GM23338 (cell line): ENCODE measurements at regions not wholly inside any gene's neighbourhood (a gene's known extent, or its start where the extent isn't known, plus 50 kb on each side); places are given as distances from the start of the nearest gene placed in this dataset.

Experiments used
- ATAC-seq: fragments of 200-7000 bp; cut with Tn5 transposase; 3 replicates; pipeline ENCODE4 v1.9.1; 2020
- DNase-seq: peaks from one replicate; pipeline ENCODE4 v3.0.0-alpha.2; 2015; ENCODE audit warnings: low spot score
- H2AFZ ChIP-seq: fragments of 200-600 bp; sonication (generic); 2 replicates; pipeline ENCODE4 v1.8.0; 2016; ENCODE audit warnings: antibody characterized with exemption, mild to moderate bottlenecking, moderate library complexity
- H3F3A ChIP-seq: fragments of 200-600 bp; sonication (generic); replicated peaks from 2 replicates; pipeline ENCODE4 v1.8.0; 2017; ENCODE audit warnings: antibody characterized with exemption, mixed run types, low read depth
- H3K27ac ChIP-seq: fragments of 200-600 bp; sonication (generic); 2 replicates; pipeline ENCODE4 v1.6.1; 2016; ENCODE audit warnings: low read depth
- H3K27me3 ChIP-seq: fragments of 200-600 bp; sonication (generic); 2 replicates; pipeline ENCODE4 v1.8.0; 2016; ENCODE audit warnings: mild to moderate bottlenecking, mixed run types, moderate library complexity; ENCODE audit not compliant: insufficient read depth
- H3K36me3 ChIP-seq: fragments of 200-600 bp; sonication (generic); 2 replicates; pipeline ENCODE4 v1.8.0; 2016; ENCODE audit warnings: mild to moderate bottlenecking; ENCODE audit not compliant: insufficient read depth
- H3K4me1 ChIP-seq: fragments of 200-600 bp; sonication (generic); 2 replicates; pipeline ENCODE4 v1.8.0; 2016; ENCODE audit warnings: mild to moderate bottlenecking, moderate library complexity; ENCODE audit not compliant: insufficient read depth
- H3K4me2 ChIP-seq: fragments of 200-600 bp; sonication (generic); 2 replicates; pipeline ENCODE4 v1.7.1; 2017; ENCODE audit warnings: mixed run types
- H3K4me3 ChIP-seq: fragments of 200-600 bp; sonication (generic); 2 replicates; pipeline ENCODE4 v1.6.1; 2016; ENCODE audit warnings: mixed run types
- H3K79me2 ChIP-seq: fragments of 200-600 bp; sonication (generic); replicated peaks from 2 replicates; pipeline ENCODE4 v1.8.0; 2017; ENCODE audit warnings: mild to moderate bottlenecking; ENCODE audit not compliant: insufficient read depth
- H3K9me2 ChIP-seq: fragments of 200-600 bp; sonication (generic); 2 replicates; pipeline ENCODE4 v1.8.0; 2017; ENCODE audit not compliant: insufficient read depth
- H4K20me1 ChIP-seq: fragments of 200-600 bp; sonication (generic); replicated peaks from 2 replicates; pipeline ENCODE4 v1.8.0; 2017; ENCODE audit warnings: mild to moderate bottlenecking; ENCODE audit not compliant: insufficient read depth
- H3K27ac Mint-ChIP-seq: 2 replicates; pipeline ENCODE4 v1.8.0; 2020; ENCODE audit warnings: inconsistent platforms, mild to moderate bottlenecking, moderate library complexity, mixed read lengths
- H3K27me3 Mint-ChIP-seq: 3 replicates; pipeline ENCODE4 v1.8.0; 2022; ENCODE audit warnings: low read depth, mild to moderate bottlenecking, moderate library complexity, mixed read lengths, inconsistent platforms; ENCODE audit not compliant: insufficient read depth, poor library complexity
- H3K36me3 Mint-ChIP-seq: 3 replicates; pipeline ENCODE4 v1.8.0; 2021; ENCODE audit warnings: low read depth, mild to moderate bottlenecking, inconsistent platforms, moderate library complexity, mixed read lengths
- H3K4me1 Mint-ChIP-seq: 3 replicates; pipeline ENCODE4 v1.8.0; 2020; ENCODE audit warnings: mild to moderate bottlenecking, inconsistent platforms, mixed read lengths
- H3K4me3 Mint-ChIP-seq: 3 replicates; pipeline ENCODE4 v1.8.0; 2021; ENCODE audit warnings: moderate library complexity, mild to moderate bottlenecking, inconsistent platforms, mixed read lengths
- H3K9me3 Mint-ChIP-seq: 3 replicates; pipeline ENCODE4 v1.8.0; 2020; ENCODE audit warnings: moderate library complexity, mild to moderate bottlenecking, inconsistent platforms, mixed read lengths
- CREB1 ChIP-seq: fragments of 250-450 bp; sonication (Bioruptor Pico); IDR thresholded peaks from 2 replicates; pipeline ENCODE4 v1.5.0; 2020; ENCODE audit warnings: low read depth, mild to moderate bottlenecking, moderate library complexity
- EZH2phosphoT487 ChIP-seq: fragments of 200-600 bp; sonication (generic); IDR thresholded peaks from one replicate; pipeline ENCODE4 v1.8.1; 2018; ENCODE audit warnings: antibody characterized with exemption; ENCODE audit not compliant: unreplicated experiment
- NANOG ChIP-seq: IDR thresholded peaks from 2 replicates; pipeline ENCODE4 v1.6.1; 2016; ENCODE audit warnings: antibody characterized with exemption, borderline replicate concordance
- STAT1 ChIP-seq: IDR thresholded peaks from one replicate; pipeline ENCODE4 v1.6.1; 2016; ENCODE audit warnings: antibody characterized with exemption; ENCODE audit not compliant: unreplicated experiment
- ZNF114 ChIP-seq: fragments of 250-450 bp; sonication (Bioruptor Pico); IDR thresholded peaks from 2 replicates; pipeline ENCODE4 v1.5.0; 2020; ENCODE audit warnings: mild to moderate bottlenecking, moderate library complexity
- ZNF331 ChIP-seq: fragments of 250-450 bp; sonication (Bioruptor Pico); IDR thresholded peaks from 2 replicates; pipeline ENCODE4 v1.5.0; 2020; ENCODE audit warnings: low read depth, mild to moderate bottlenecking, moderate library complexity
- TF ChIP-seq, protein P1 (sequence below): IDR thresholded peaks from one replicate; pipeline ENCODE4 v1.6.1; 2018; ENCODE audit warnings: antibody characterized with exemption; ENCODE audit not compliant: unreplicated experiment
- TF ChIP-seq, protein P2 (sequence below): fragments of 250-450 bp; sonication (Bioruptor Pico); IDR thresholded peaks from 2 replicates; pipeline ENCODE4 v1.5.0; 2020; ENCODE audit warnings: mild to moderate bottlenecking, moderate library complexity

- H3K27ac ChIP-seq, result no peak overlapping the region
- H3K4me2 ChIP-seq, result no peak overlapping the region
- Mint-ChIP-seq H3K27ac (no peak overlapping the region), H3K9me3 (no peaks in the 10 kb centered on the region), H3K36me3 (no peaks in the 10 kb centered on the region), H3K27me3 (no peaks in the 10 kb centered on the region), H3K4me1 (peaks cover 8% of the 10 kb centered on the region), H3K4me3 (no peak overlapping the region)
- H3K27me3 ChIP-seq, result no peaks in the 10 kb centered on the region
- no peaks in the 10 kb centered on the region for H3F3A ChIP-seq
- H4K20me1 ChIP-seq, result no peaks in the 10 kb centered on the region
- H3K79me2 ChIP-seq, result no peaks in the 10 kb centered on the region
- H3K4me3 ChIP-seq, result no peak overlapping the region
- TF ChIP-seq EZH2phosphoT487, result no peak
- no peak for TF ChIP-seq STAT1
- no peak for TF ChIP-seq ZNF114
- no peak for TF ChIP-seq CREB1 (CRISPR knock-in tag)
- TF ChIP-seq, protein P1, sequence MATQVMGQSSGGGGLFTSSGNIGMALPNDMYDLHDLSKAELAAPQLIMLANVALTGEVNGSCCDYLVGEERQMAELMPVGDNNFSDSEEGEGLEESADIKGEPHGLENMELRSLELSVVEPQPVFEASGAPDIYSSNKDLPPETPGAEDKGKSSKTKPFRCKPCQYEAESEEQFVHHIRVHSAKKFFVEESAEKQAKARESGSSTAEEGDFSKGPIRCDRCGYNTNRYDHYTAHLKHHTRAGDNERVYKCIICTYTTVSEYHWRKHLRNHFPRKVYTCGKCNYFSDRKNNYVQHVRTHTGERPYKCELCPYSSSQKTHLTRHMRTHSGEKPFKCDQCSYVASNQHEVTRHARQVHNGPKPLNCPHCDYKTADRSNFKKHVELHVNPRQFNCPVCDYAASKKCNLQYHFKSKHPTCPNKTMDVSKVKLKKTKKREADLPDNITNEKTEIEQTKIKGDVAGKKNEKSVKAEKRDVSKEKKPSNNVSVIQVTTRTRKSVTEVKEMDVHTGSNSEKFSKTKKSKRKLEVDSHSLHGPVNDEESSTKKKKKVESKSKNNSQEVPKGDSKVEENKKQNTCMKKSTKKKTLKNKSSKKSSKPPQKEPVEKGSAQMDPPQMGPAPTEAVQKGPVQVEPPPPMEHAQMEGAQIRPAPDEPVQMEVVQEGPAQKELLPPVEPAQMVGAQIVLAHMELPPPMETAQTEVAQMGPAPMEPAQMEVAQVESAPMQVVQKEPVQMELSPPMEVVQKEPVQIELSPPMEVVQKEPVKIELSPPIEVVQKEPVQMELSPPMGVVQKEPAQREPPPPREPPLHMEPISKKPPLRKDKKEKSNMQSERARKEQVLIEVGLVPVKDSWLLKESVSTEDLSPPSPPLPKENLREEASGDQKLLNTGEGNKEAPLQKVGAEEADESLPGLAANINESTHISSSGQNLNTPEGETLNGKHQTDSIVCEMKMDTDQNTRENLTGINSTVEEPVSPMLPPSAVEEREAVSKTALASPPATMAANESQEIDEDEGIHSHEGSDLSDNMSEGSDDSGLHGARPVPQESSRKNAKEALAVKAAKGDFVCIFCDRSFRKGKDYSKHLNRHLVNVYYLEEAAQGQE, result no peak
- no peaks in the 10 kb centered on the region for H3K9me2 ChIP-seq
- no peak for DNase-seq
- no peak overlapping the region for H2AFZ ChIP-seq
- no peaks in the 10 kb centered on the region for H3K36me3 ChIP-seq
- H3K4me1 ChIP-seq, result no peaks in the 10 kb centered on the region
- no peak; the same call in none of the 3 replicates for ATAC-seq
These were observed 468.7 kb upstream of the FANCL start for GRCh38 chr2:58709687-58710354.

DNA sequence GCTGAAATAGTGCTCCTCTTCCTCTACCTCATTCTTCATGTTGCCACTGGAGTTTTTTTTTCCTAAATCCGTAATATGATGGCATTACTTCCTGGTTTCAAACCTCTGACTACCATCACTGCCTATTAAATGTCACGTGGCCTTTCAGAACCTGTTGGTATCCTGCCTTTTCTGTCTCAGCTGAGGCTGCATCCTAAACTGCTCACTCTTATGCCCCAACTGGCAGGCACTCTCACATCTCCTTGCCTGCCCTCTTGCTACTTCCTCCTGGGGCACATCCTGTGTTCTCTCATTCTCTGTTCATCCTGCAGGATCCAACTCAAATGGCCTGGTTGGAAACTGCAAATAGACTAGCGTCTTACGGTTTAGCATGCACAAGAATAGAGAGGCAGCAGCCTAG, 468.1 kb upstream of the FANCL start:
- no peaks in the 10 kb centered on the region for H3K27me3 ChIP-seq
- H2AFZ ChIP-seq, result no peak overlapping the region
- peak; percentile 64 for ATAC-seq
- no peaks in the 10 kb centered on the region for H3K4me1 ChIP-seq
- H3K79me2 ChIP-seq, result no peaks in the 10 kb centered on the region
- DNase-seq, result no peak
- H3K4me2 ChIP-seq, result no peak overlapping the region
- no peaks in the 10 kb centered on the region for H4K20me1 ChIP-seq
- no peaks in the 10 kb centered on the region for H3K36me3 Mint-ChIP-seq
- H3K9me3 Mint-ChIP-seq, result no peaks in the 10 kb centered on the region
- no peak overlapping the region for H3K27ac Mint-ChIP-seq
- peaks cover 8% of the 10 kb centered on the region for H3K4me1 Mint-ChIP-seq
- no peaks in the 10 kb centered on the region for H3K27me3 Mint-ChIP-seq
- no peak overlapping the region for H3K4me3 Mint-ChIP-seq
- no peaks in the 10 kb centered on the region for H3K9me2 ChIP-seq
- H3K27ac ChIP-seq, result no peak overlapping the region
- no peak overlapping the region for H3K4me3 ChIP-seq
- H3K36me3 ChIP-seq, result no peaks in the 10 kb centered on the region
- no peaks in the 10 kb centered on the region for H3F3A ChIP-seq
- TF ChIP-seq, protein P1, result no peak
- TF ChIP-seq CREB1 (CRISPR knock-in tag) (no peak), STAT1 (no peak), ZNF331 (CRISPR knock-in tag) (no peak), NANOG (no peak)
- TF ChIP-seq, protein P2, sequence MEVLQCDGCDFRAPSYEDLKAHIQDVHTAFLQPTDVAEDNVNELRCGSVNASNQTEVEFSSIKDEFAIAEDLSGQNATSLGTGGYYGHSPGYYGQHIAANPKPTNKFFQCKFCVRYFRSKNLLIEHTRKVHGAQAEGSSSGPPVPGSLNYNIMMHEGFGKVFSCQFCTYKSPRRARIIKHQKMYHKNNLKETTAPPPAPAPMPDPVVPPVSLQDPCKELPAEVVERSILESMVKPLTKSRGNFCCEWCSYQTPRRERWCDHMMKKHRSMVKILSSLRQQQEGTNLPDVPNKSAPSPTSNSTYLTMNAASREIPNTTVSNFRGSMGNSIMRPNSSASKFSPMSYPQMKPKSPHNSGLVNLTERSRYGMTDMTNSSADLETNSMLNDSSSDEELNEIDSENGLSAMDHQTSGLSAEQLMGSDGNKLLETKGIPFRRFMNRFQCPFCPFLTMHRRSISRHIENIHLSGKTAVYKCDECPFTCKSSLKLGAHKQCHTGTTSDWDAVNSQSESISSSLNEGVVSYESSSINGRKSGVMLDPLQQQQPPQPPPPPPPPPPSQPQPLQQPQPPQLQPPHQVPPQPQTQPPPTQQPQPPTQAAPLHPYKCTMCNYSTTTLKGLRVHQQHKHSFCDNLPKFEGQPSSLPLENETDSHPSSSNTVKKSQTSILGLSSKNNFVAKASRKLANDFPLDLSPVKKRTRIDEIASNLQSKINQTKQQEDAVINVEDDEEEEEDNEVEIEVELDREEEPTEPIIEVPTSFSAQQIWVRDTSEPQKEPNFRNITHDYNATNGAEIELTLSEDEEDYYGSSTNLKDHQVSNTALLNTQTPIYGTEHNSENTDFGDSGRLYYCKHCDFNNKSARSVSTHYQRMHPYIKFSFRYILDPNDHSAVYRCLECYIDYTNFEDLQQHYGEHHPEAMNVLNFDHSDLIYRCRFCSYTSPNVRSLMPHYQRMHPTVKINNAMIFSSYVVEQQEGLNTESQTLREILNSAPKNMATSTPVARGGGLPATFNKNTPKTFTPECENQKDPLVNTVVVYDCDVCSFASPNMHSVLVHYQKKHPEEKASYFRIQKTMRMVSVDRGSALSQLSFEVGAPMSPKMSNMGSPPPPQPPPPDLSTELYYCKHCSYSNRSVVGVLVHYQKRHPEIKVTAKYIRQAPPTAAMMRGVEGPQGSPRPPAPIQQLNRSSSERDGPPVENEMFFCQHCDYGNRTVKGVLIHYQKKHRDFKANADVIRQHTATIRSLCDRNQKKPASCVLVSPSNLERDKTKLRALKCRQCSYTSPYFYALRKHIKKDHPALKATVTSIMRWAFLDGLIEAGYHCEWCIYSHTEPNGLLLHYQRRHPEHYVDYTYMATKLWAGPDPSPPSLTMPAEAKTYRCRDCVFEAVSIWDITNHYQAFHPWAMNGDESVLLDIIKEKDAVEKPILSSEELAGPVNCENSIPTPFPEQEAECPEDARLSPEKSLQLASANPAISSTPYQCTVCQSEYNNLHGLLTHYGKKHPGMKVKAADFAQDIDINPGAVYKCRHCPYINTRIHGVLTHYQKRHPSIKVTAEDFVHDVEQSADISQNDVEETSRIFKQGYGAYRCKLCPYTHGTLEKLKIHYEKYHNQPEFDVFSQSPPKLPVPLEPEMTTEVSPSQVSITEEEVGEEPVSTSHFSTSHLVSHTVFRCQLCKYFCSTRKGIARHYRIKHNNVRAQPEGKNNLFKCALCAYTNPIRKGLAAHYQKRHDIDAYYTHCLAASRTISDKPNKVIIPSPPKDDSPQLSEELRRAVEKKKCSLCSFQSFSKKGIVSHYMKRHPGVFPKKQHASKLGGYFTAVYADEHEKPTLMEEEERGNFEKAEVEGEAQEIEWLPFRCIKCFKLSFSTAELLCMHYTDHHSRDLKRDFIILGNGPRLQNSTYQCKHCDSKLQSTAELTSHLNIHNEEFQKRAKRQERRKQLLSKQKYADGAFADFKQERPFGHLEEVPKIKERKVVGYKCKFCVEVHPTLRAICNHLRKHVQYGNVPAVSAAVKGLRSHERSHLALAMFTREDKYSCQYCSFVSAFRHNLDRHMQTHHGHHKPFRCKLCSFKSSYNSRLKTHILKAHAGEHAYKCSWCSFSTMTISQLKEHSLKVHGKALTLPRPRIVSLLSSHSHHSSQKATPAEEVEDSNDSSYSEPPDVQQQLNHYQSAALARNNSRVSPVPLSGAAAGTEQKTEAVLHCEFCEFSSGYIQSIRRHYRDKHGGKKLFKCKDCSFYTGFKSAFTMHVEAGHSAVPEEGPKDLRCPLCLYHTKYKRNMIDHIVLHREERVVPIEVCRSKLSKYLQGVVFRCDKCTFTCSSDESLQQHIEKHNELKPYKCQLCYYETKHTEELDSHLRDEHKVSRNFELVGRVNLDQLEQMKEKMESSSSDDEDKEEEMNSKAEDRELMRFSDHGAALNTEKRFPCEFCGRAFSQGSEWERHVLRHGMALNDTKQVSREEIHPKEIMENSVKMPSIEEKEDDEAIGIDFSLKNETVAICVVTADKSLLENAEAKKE (CRISPR knock-in tag), result no peak
